Neural cell (in vitro differentiated cells): ENCODE measurements at regions not wholly inside any gene's neighbourhood (a gene's known extent, or its start where the extent isn't known, plus 50 kb on each side); places are given as distances from the start of the nearest gene placed in this dataset.

ENCODE experiments used
- H2AFZ ChIP-seq: fragments of 200-600, 300-800 bp; sonication (generic), shearing (Covaris generic); 2 replicates; pipeline ENCODE4 v1.6.0; 2014; ENCODE audit warnings: low read depth, mild to moderate bottlenecking, antibody characterized with exemption, low read length, moderate library complexity
- H3F3A ChIP-seq: fragments of 200-600 bp; shearing (Covaris generic); 2 replicates; pipeline ENCODE4 v1.6.1; 2016; ENCODE audit warnings: mild to moderate bottlenecking, moderate library complexity, mixed read lengths, antibody characterized with exemption, low read length; ENCODE audit not compliant: insufficient read depth, poor library complexity, severe bottlenecking
- H3K27ac ChIP-seq: fragments of 200-600, 300-800 bp; sonication (generic), shearing (Covaris generic); 2 replicates; pipeline ENCODE4 v1.5.1; 2014; ENCODE audit warnings: mild to moderate bottlenecking, low read length, moderate library complexity
- H3K27me3 ChIP-seq: fragments of 300-800, 200-600 bp; sonication (generic), shearing (Covaris generic); 2 replicates; pipeline ENCODE4 v1.6.0; 2014; ENCODE audit warnings: mild to moderate bottlenecking, low read depth, low read length, moderate library complexity; ENCODE audit not compliant: insufficient read depth
- H3K36me3 ChIP-seq: fragments of 300-800, 200-600 bp; sonication (generic), shearing (Covaris generic); 2 replicates; pipeline ENCODE4 v1.5.1; 2014; ENCODE audit warnings: mild to moderate bottlenecking, antibody characterized with exemption, low read length, moderate library complexity; ENCODE audit not compliant: insufficient read depth
- H3K4me2 ChIP-seq: fragments of 300-800, 200-600 bp; sonication (generic), shearing (Covaris generic); 2 replicates; pipeline ENCODE4 v1.6.0; 2014; ENCODE audit warnings: mild to moderate bottlenecking, low read length
- H3K4me3 ChIP-seq: fragments of 300-800, 200-600 bp; sonication (generic), shearing (Covaris generic); 2 replicates; pipeline ENCODE4 v1.5.1; 2014; ENCODE audit warnings: mild to moderate bottlenecking, low read length, moderate library complexity
- H3K79me2 ChIP-seq: fragments of 200-600 bp; shearing (Covaris generic); replicated peaks from 2 replicates; pipeline ENCODE4 v1.6.0; 2014; ENCODE audit warnings: mild to moderate bottlenecking, low read length, moderate library complexity; ENCODE audit not compliant: insufficient read depth
- H3K9ac ChIP-seq: fragments of 300-800, 200-600 bp; sonication (generic), shearing (Covaris generic); 2 replicates; pipeline ENCODE4 v1.6.1; 2016; ENCODE audit warnings: mild to moderate bottlenecking, low read length, mixed read lengths
- H3K9me2 ChIP-seq: fragments of 200-600 bp; shearing (Covaris generic); 2 replicates; pipeline ENCODE4 v1.6.1; 2016; ENCODE audit warnings: mild to moderate bottlenecking, low read length, mixed read lengths; ENCODE audit not compliant: insufficient read depth
- H3K9me3 ChIP-seq: fragments of 200-600, 300-800 bp; sonication (generic), shearing (Covaris generic); 2 replicates; pipeline ENCODE4 v1.6.1; 2016; ENCODE audit warnings: mild to moderate bottlenecking, mixed run types, low read length, moderate library complexity, mixed read lengths
- H4K20me1 ChIP-seq: fragments of 200-600 bp; shearing (Covaris generic); 2 replicates; pipeline ENCODE4 v1.6.1; 2016; ENCODE audit warnings: mild to moderate bottlenecking, mixed run types; ENCODE audit not compliant: insufficient read depth
- EP300 ChIP-seq: fragments of 450-650 bp; conservative IDR thresholded peaks from 2 replicates; pipeline ENCODE4 v1.6.1; 2014; ENCODE audit warnings: antibody characterized with exemption, mild to moderate bottlenecking, moderate library complexity; ENCODE audit not compliant: poor library complexity, severe bottlenecking
- EZH2 ChIP-seq: fragments of 200-600, 300-800 bp; shearing (Covaris generic), sonication (generic); IDR thresholded peaks from 2 replicates; pipeline ENCODE4 v1.6.1; 2014; ENCODE audit warnings: antibody characterized with exemption, low read length, borderline replicate concordance, mild to moderate bottlenecking; ENCODE audit not compliant: insufficient read depth, poor library complexity, severe bottlenecking
- MXI1 ChIP-seq: fragments of 450-650 bp; conservative IDR thresholded peaks from 2 replicates; pipeline ENCODE4 v1.6.1; 2014; ENCODE audit warnings: antibody characterized with exemption, mild to moderate bottlenecking; ENCODE audit not compliant: poor library complexity, severe bottlenecking
- POLR2AphosphoS5 ChIP-seq: IDR thresholded peaks from 2 replicates; pipeline ENCODE4 v1.6.1; 2012
- RAD21 ChIP-seq: fragments of 450-650 bp; conservative IDR thresholded peaks from 2 replicates; pipeline ENCODE4 v1.6.1; 2014; ENCODE audit warnings: antibody characterized with exemption, mild to moderate bottlenecking, moderate library complexity
- REST ChIP-seq: IDR thresholded peaks from 2 replicates; pipeline ENCODE4 v1.6.1; 2012; ENCODE audit warnings: borderline replicate concordance
- SMC3 ChIP-seq: fragments of 450-650 bp; conservative IDR thresholded peaks from 2 replicates; pipeline ENCODE4 v1.6.1; 2014; ENCODE audit warnings: antibody characterized with exemption, mild to moderate bottlenecking, moderate library complexity; ENCODE audit not compliant: poor library complexity
- TAF1 ChIP-seq: IDR thresholded peaks from 2 replicates; pipeline ENCODE4 v1.6.1; 2012; ENCODE audit warnings: low read depth
- TF ChIP-seq, protein P1 (sequence below): fragments of 450-650 bp; IDR thresholded peaks from 2 replicates; pipeline ENCODE4 v1.5.1; 2014; ENCODE audit warnings: antibody characterized with exemption, mild to moderate bottlenecking, moderate library complexity; ENCODE audit not compliant: poor library complexity, severe bottlenecking

DNA sequence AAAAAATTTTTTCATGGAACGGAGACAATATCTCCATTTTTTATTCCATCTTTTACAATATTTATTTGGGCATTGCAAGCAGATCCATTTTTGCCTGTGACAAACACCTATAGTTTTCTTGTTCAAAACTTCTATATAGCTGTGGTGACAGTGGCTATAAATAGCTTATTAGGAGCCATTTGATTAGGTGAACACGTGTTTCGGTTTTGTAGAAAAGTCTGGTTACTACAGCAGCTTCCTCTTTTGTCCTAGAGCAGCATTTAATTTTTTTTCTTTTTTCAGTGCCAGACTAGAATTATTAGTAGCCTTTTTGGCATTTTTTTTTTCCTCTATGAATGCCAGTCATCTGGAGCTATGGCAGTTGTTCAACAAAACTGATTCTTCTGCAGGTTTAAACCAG, 123.5 kb downstream of the RXFP2 start:
- no peak overlapping the region for H2AFZ ChIP-seq
- no peak overlapping the region for H3K4me2 ChIP-seq
- no peak for TF ChIP-seq RAD21
- H4K20me1 ChIP-seq = no peaks in the 10 kb centered on the region
- no peaks in the 10 kb centered on the region for H3K36me3 ChIP-seq
- no peaks in the 10 kb centered on the region for H3K27me3 ChIP-seq
- no peak overlapping the region for H3K27ac ChIP-seq
- no peak overlapping the region for H3K9ac ChIP-seq
- no peaks in the 10 kb centered on the region for H3K79me2 ChIP-seq
- H3K9me2 ChIP-seq = no peaks in the 10 kb centered on the region
- H3K4me3 ChIP-seq = no peak overlapping the region
- no peaks in the 10 kb centered on the region for H3K9me3 ChIP-seq
- no peaks in the 10 kb centered on the region for H3F3A ChIP-seq

DNA sequence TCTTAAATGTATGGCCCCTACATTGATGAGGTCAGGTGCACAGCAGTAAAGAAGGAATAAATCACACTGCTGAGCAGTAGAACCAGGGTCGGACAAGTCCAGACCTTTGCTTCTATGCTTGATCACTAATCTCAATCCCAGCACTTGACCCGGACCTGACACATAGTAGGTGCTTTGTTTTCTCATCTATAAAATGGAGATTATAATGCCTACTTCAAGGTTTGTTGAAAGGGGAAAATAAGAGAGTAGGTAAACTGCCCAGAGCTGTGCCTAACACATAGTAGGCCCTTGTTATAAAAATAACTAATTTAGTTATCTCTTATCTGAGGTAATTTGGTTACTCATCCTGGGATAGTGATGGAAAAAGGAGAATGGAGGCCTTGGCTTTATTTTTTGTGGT, 125.0 kb downstream of the RXFP2 start:
- H3K4me3 ChIP-seq = no peak overlapping the region
- no peaks in the 10 kb centered on the region for H3K79me2 ChIP-seq
- H3K36me3 ChIP-seq = no peaks in the 10 kb centered on the region
- no peaks in the 10 kb centered on the region for H3K9me2 ChIP-seq
- H3K27ac ChIP-seq = no peak overlapping the region
- no peaks in the 10 kb centered on the region for H4K20me1 ChIP-seq
- H3K9ac ChIP-seq = no peak overlapping the region
- no peaks in the 10 kb centered on the region for H3F3A ChIP-seq
- H3K4me2 ChIP-seq = no peak overlapping the region
- H3K9me3 ChIP-seq = no peaks in the 10 kb centered on the region
- H2AFZ ChIP-seq = no peak overlapping the region
- TF ChIP-seq EP300 (no peak), SMC3 (no peak), POLR2AphosphoS5 (no peak), MXI1 (no peak), REST (no peak), TAF1 (no peak), RAD21 (no peak), EZH2 (no peak)
- TF ChIP-seq, protein P1, sequence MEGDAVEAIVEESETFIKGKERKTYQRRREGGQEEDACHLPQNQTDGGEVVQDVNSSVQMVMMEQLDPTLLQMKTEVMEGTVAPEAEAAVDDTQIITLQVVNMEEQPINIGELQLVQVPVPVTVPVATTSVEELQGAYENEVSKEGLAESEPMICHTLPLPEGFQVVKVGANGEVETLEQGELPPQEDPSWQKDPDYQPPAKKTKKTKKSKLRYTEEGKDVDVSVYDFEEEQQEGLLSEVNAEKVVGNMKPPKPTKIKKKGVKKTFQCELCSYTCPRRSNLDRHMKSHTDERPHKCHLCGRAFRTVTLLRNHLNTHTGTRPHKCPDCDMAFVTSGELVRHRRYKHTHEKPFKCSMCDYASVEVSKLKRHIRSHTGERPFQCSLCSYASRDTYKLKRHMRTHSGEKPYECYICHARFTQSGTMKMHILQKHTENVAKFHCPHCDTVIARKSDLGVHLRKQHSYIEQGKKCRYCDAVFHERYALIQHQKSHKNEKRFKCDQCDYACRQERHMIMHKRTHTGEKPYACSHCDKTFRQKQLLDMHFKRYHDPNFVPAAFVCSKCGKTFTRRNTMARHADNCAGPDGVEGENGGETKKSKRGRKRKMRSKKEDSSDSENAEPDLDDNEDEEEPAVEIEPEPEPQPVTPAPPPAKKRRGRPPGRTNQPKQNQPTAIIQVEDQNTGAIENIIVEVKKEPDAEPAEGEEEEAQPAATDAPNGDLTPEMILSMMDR = no peak
- no peaks in the 10 kb centered on the region for H3K27me3 ChIP-seq

- no peaks in the 10 kb centered on the region for H3F3A ChIP-seq
- no peaks in the 10 kb centered on the region for H3K79me2 ChIP-seq
- H2AFZ ChIP-seq = no peak overlapping the region
- no peaks in the 10 kb centered on the region for H4K20me1 ChIP-seq
- H3K36me3 ChIP-seq = no peaks in the 10 kb centered on the region
- no peak overlapping the region for H3K4me3 ChIP-seq
- no peaks in the 10 kb centered on the region for H3K27me3 ChIP-seq
- no peaks in the 10 kb centered on the region for H3K9me3 ChIP-seq
- TF ChIP-seq, protein P1 = no peak
- TF ChIP-seq EZH2 = no peak
- no peak for TF ChIP-seq RAD21
- TF ChIP-seq SMC3 = no peak
- TF ChIP-seq EP300 = no peak
- TF ChIP-seq POLR2AphosphoS5 = no peak
- no peak for TF ChIP-seq TAF1
- no peak for TF ChIP-seq REST
- no peak for TF ChIP-seq MXI1
- H3K27ac ChIP-seq = no peak overlapping the region
- H3K4me2 ChIP-seq = no peak overlapping the region
- no peak overlapping the region for H3K9ac ChIP-seq
- no peaks in the 10 kb centered on the region for H3K9me2 ChIP-seq
Observed at GRCh38 chr13:31866099-31866498, 126.8 kb downstream of the RXFP2 start.
